ENCODE measurements at regions not wholly inside any gene's neighbourhood (a gene's known extent, or its start where the extent isn't known, plus 50 kb on each side); places are given as distances from the start of the nearest gene placed in this dataset.

DNA sequence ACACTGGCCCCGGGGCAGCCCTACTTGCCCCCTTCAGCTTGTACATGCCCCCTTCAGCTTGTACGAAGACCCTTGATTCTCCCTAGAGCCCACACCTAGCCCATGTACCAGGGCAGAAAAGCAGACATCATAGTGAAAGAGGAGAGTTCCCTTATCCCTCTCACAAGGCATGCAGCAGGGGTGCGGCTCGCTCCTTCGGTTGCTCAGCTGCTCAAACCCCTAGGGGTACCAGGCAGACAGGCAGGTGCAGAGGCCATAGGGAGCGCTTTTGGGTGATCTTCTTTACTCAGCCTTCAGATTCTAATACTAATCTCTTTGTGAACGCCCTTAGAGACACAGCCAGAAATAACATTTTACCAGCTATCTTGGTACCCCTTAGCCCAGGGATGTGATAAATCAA, 286.3 kb downstream of the NPIPA8 start:
- no peak for DNase-seq

DNA sequence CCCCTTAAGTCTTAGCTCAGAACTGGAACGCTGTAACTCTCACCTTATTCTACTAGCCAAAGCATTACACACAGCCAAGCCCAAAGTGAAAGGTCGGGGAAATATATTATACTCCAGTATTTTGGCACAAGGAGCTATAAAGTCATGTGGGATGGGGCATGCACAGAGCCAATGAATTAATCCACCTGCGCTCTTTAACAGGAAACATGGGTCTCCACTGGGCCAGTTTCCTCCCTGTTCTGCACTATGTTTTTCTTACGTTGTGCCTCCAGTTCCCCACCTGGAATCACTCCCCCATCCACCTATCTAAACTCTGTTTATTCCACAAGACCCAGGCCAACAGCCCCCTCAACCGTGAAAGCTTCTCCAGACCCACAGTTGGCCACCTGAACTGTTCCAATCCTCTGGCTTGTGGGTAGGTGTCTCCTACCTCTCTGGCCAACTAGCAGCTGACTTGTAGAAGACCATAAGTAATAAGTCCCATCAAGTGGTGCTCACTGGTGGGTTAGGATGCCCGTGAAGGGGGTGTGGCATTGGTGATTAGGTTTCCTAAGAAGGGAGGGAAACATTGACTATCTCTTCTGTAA, 286.9 kb downstream of the NPIPA8 start:
- DNase-seq = no peak

DNA sequence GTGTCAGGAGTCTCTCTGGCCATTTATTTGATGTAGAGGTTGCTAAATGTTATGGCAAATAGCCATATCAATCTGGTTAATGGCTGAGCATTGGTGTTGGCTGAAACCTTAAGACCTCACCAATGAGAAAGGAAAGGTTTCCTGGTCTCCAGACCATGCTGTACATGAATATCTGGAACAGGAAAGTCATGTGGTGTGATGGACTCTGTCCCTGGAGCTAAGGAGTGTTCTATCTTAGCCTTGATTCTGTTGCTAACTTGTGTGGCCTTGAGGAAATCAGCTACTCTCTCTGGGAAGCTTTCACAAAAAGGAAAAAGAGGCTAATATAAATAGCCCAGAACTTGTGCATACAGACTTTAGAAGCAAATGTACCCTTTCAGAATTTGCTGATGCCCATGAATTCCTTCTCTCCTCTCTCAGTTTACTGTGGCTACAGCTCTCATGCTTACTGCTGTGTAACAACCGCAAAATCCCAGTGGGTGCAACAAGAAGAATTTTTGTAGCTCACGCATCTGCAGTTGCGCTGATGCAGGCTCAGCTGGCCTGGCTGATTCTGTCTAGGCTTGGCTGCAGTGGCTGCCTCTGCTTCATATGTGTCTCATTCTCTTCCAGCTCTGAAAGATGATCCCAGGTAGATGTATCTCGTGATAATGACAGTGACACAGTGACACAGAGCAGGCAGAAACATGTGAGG, 287.5 kb downstream of the NPIPA8 start:
- no peak for DNase-seq

DNA sequence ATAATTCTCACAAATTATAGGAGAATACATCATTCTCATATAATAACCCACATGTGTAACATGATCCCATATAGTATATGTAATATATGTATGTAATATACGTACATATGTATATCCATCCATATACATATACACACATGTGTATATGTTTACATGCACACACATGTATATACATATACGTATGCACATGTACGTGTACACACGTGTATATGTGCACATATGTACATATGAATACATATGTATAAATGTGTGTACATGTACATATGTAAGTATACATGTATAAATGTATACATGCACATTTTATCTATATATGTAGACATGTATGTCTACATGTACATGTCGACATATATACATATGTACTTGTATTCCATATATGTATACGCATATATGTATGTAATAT, 288.8 kb downstream of the NPIPA8 start:
- DNase-seq = no peak

DNA sequence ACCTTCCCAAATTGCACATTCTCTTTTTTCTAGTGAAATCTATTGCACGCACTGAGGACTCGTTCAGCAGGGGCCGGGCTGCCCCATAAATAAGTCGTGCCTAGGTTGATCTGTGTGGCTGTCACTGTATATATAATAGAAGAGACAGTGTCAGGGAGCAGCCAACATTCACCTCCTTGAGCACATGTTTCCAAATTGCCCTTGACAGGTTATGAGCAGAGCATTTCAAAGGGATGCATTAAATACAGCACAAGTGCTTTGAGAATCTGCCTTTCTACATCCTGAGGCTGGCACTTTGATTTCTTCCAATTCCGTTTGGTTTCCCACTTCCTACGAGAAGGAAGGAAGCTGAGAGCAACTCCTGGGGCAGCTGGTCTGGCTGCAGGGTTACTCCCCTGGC, 291.2 kb downstream of the NPIPA8 start:
- no peak for DNase-seq

DNA sequence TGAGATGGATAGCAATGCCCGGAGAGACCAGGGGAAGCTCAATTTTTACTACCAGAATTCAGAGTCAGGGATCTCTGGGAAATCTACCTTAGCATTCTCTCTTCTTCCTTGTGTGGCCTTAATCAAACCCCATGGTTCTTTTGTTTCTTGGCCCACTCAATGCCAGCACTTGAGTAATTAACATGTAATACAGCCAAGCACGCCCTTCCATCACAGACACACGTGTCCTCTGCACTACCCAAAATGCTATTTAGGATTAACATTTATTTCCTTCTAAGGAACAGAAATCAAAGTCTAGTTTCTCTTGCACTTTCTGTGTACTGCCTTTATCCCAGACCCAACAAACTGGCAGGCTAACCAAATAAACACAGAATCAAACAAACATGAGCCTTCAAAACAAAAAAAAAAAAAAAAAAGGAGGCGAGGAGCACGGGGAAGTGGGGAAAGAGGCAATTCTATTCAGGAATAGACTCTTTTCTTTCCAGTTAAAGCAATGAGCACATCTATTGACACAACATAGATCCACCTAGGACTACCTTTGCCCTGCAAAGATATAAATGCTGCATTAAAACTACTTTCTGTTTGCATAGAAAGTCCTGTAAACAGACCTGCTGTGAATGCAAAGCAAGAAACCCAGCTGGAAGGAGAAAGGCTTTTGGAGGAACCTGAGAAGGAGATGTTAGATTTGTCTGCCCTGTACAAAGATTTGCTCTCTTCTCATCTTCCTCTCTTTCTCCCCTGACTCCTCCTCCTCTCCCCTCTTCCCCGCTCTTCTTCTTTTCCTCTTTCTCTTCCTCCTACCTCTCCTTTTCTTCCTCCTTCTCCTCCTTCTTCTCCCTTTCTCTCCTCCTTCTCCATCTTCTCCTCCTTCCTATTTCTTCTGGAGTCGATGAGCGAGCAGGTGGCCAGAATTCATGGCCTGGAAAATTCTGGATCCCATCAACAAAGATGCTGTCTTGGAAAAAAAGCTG, 294.4 kb downstream of the NPIPA8 start:
- DNase-seq = no peak

DNA sequence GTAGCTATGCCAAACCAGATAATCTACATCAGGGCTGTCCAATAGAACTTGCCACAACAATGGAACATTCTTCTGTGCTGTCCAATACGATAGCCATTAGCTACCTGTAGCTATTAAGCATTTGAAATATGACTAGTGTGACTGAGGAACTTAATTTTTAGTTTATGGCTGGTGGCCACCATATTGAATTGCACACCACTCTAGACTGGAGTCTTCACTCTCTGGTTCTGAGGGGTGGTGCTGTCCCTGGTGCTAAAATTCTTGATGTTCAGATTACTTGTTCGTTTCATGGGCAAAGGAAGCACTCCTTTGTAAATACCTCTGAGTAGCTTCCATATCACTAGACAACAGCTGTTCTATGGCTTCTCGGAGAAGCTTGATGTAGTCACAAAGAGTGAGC, 296.6 kb downstream of the NPIPA8 start:
- DNase-seq = no peak

DNA sequence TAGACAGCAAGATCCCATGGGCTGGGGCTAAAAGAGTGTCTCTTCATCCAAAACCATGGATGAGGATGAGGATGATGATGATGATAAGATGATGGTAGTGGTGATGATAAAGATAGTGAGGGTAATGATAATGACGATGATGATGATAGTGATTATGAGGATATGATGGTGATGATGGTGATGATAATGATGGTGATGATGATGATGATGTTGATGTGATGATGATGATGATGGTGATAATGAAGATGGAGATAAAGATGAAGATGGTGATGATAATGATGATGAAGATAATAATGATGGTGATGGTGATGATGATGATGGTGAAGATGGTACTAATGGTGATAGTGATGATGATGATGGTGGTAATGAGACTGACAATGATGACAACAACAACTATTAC, 299.5 kb downstream of the NPIPA8 start:
- no peak for DNase-seq

GRCh38 chr16:18024611-18025010, 311.9 kb downstream of the NPIPA8 start:
- DNase-seq = no peak

- DNase-seq = no peak
These were observed 318.2 kb downstream of the NPIPA8 start for GRCh38 chr16:18018376-18018775.

GRCh38 chr16:18013863-18014262, 322.7 kb downstream of the NPIPA8 start:
- DNase-seq = no peak

DNA sequence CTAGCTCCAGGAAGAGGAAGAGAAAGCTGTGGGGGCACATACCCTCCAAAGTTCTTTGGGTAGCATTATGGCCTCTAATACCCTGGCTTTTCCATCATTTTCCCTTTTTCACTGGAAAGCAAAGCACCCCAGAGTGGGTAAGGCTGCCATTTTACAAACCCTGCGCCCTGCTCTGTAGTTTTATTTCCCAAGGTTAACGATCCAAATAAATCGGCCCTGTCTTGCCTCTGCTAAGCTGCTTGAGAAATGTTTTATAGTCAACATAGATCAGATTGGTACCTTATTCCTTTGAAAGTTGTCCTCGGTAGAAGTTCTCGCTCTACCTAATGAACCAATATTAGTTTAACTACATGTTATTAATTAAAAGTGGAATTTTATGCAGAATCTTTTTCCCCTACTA, 328.2 kb downstream of the NPIPA8 start:
- DNase-seq = no peak

DNA sequence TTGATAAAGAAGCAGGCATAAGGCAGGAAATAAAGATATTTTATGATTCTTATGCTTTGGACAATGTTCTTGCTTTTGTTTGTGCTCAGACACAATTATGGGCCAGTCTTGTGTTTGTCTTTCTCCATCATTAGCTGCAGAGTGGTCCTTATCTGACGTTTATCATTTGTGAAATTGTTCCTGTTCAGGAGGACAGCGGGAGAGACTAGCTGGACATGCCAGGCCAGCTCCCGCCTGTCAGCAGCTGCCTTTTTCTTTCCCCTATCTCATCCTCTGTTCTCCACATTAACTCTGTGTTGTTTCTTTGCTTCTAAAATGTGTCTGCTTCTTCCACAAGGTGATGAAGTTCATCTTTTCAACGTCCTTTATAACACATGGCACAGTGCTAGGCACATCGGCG, 333.5 kb downstream of the NPIPA8 start:
- DNase-seq = no peak

GRCh38 chr16:17998996-17999395, 337.5 kb downstream of the NPIPA8 start:
- DNase-seq = no peak

- DNase-seq = no peak
These were observed 338.0 kb downstream of the NPIPA8 start for GRCh38 chr16:17998550-17998949.

DNA sequence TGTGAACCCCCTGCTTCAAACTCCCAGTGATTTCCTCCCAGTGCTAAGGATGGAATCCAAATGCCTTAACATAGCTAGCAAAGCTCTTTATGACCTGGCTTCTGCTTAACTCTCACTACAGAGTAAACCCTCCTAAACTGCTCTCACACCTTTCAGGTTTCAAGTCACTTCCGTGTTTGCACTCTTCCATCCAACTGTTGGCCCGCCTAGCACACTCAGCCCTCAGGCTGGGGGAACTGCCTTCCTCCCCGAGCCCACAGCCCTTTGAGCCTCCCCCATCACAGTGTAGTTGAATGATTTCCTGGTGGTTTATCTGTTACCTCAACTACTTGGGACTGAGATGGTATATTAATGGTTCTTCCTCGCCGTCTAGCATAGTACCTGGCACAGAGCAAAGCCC, 342.5 kb downstream of the NPIPA8 start:
- DNase-seq = no peak

GRCh38 chr16:17992416-17992815, 344.1 kb downstream of the NPIPA8 start:
- no peak for DNase-seq

GRCh38 chr16:17989255-17989654, 347.3 kb downstream of the NPIPA8 start:
- no peak for DNase-seq

DNA sequence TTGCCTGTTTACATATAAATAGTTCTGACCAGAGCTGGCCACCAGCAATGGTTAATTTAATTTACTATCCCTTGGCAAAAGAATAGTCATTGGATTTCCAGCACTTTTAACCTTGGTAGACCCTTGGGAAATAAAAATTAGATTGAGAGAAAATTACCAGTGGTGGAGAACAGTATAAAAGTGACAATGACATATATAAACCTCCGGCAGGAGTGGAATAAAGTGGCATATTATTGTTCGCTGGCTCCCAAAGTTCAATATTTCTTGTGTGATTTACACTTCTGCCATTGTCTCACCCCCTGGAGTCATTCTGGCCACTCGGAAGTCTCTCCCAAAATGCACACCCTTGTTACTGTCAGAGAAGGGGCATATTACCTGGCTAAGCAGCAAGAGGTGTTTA, 347.7 kb downstream of the NPIPA8 start:
- no peak for DNase-seq

DNA sequence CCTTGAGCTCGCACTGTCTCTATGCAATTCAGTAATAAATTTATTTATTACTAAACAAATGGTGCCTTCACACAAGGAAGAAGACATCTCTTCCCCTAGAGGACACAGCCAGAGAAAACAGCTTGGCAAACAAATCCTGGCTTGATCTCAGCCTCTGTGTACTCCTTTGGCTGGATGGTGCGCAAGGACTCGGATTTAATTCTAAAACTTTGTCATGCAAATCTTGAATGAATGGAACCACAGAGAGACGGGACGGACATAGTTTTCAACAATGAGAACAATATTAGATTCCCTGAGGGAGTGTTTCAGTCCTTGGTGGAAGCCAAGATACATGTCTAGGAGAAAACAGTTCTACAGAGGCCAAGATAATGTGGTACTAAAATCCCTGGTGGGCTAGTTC, 349.5 kb downstream of the NPIPA8 start:
- DNase-seq = no peak

- no peak for DNase-seq
These were observed 351.7 kb downstream of the NPIPA8 start for GRCh38 chr16:17984810-17985209.

DNA sequence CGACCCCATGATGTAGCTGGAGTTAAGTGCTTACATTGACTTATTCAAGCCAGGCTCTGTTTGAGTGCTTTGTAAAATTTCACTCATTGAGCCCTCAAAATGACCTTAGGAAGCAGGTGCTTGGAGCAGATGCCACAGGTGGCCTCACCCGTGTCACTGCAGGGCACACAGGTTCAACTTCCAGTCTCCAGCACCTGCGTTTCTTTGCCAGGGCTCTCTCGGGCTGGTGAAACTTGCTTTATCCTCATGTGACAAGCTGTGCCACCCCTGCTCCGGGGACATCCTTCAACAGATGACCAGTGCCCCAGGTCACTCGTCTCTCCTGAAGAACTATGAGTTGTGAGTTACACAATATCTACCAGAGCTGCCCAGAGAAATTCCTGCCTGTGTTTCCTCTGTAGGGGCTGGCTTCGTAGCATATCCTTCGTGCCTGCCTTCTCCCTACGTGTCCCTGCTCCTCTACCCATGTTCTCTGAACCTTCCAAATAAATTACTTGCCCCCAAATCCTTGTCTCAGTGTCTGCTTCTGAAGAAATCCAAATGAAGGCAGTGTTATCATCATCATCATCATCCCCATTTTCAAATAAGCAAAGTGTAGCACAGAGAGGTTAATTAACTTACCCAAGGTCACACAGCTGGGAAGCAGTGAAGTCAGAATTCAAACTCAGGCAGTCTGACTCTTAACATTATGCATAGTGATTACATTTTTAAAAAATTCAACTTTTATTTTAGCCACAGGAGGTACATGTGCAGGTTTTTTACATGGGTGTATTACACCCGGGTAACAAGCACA, 352.5 kb downstream of the NPIPA8 start:
- DNase-seq = no peak

DNA sequence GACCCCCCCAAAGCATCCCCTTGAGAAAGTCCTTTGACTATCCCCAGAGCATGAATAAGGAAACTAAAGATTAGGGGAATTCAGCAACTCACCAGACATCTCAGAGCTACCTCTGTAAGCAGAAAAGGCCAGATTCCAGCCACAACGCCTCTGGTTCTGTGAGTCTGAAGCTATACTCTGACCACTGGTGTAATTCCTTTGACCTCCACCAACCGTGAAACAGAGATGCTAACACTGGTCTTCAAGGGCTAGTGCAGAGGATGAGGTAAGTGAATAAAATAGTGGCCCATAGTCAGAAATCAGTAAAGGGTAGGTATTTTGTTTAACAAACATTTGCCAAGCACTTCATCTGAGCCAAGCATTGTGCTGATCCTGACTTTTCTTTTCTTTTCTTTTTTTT, 353.4 kb downstream of the NPIPA8 start:
- no peak for DNase-seq

Data from stimulated activated CD4-positive, alpha-beta T cell treated with anti-CD3 and anti-CD28 coated beads, Interleukin-1b, Interleukin-23, amount 100 ng/mL, for 48 hours (primary cell).